BJ (cell line): ENCODE measurements at regions not wholly inside any gene's neighbourhood (a gene's known extent, or its start where the extent isn't known, plus 50 kb on each side); places are given as distances from the start of the nearest gene placed in this dataset.

Source experiments
- CTCF ChIA-PET: fragments of 350-600 bp; formaldehyde crosslinking; extraction: SDS; loops from one replicate; lab custom pipeline; 2021; ENCODE audit warnings: antibody characterized with exemption, inconsistent platforms; lab: Yijun Ruan, JAX
- POLR2A ChIA-PET: fragments of 300-600 bp; sonication (Branson Sonifier 250); formaldehyde crosslinking; extraction: SDS; loops from one replicate; lab custom pipeline; 2021; ENCODE audit warnings: antibody characterized with exemption; lab: Charles Lee
- DNase-seq: peaks from one replicate; pipeline ENCODE4 v3.0.0-alpha.2; 2011; ENCODE audit warnings: low read depth
- H3K27me3 ChIP-seq: 2 replicates; pipeline ENCODE4 v1.6.0; 2011; ENCODE audit warnings: low read length; ENCODE audit not compliant: control insufficient read depth, insufficient read depth
- H3K36me3 ChIP-seq: 2 replicates; pipeline ENCODE4 v1.5.1; 2011; ENCODE audit warnings: low read length; ENCODE audit not compliant: control insufficient read depth, insufficient read depth
- H3K4me3 ChIP-seq: 2 replicates; pipeline ENCODE4 v1.5.1; 2011; ENCODE audit warnings: low read depth, mild to moderate bottlenecking, control low read depth, low read length
- TF ChIP-seq, protein P1 (sequence below): IDR thresholded peaks from 2 replicates; pipeline ENCODE4 v1.5.1; 2011; ENCODE audit warnings: low read depth, mild to moderate bottlenecking, control low read depth, inconsistent platforms, low read length, moderate library complexity; ENCODE audit not compliant: insufficient read depth

- no peaks in the 10 kb centered on the region for H3K36me3 ChIP-seq
- no peak overlapping the region for H3K4me3 ChIP-seq
- DNase-seq: no peak
- TF ChIP-seq, protein P1, sequence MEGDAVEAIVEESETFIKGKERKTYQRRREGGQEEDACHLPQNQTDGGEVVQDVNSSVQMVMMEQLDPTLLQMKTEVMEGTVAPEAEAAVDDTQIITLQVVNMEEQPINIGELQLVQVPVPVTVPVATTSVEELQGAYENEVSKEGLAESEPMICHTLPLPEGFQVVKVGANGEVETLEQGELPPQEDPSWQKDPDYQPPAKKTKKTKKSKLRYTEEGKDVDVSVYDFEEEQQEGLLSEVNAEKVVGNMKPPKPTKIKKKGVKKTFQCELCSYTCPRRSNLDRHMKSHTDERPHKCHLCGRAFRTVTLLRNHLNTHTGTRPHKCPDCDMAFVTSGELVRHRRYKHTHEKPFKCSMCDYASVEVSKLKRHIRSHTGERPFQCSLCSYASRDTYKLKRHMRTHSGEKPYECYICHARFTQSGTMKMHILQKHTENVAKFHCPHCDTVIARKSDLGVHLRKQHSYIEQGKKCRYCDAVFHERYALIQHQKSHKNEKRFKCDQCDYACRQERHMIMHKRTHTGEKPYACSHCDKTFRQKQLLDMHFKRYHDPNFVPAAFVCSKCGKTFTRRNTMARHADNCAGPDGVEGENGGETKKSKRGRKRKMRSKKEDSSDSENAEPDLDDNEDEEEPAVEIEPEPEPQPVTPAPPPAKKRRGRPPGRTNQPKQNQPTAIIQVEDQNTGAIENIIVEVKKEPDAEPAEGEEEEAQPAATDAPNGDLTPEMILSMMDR: no peak
- H3K27me3 ChIP-seq: no peaks in the 10 kb centered on the region
- ChIA-PET POLR2A (no interaction called here), CTCF (no interaction called here)
Observed at GRCh38 chr5:164071671-164072070, 566.3 kb downstream of the MAT2B start.

DNA sequence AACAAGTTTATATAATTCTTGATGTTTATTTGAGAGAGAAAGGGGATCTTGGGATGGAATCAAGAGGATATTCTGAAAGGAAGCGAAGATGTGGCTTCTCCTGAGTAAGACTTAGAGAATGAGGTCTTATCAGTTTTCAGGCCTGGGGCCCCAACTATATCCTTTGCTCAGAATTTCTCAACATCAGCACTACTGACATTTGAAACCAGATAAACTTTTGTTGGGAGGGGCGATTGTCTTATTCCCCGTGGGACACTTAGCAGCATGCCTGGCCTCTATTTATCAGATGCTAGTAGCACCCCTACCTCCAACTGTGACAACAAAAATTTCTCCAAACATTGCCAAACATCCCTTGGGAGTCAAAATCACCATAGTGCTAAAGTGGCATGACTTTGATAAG lies 567.7 kb downstream of the MAT2B start:
- no peaks in the 10 kb centered on the region for H3K27me3 ChIP-seq
- CTCF ChIA-PET: no interaction called here
- no peak for DNase-seq
- H3K4me3 ChIP-seq: no peak overlapping the region
- H3K36me3 ChIP-seq: no peaks in the 10 kb centered on the region
- TF ChIP-seq, protein P1: no peak
- POLR2A ChIA-PET: no interaction called here

- Histone ChIP-seq H3K36me3 (no peaks in the 10 kb centered on the region), H3K4me3 (no peak overlapping the region), H3K27me3 (no peaks in the 10 kb centered on the region)
- CTCF ChIA-PET: no interaction called here
- no peak for DNase-seq
- TF ChIP-seq, protein P1: no peak
- POLR2A ChIA-PET: no interaction called here
Observed at GRCh38 chr5:164076556-164076955, 571.1 kb downstream of the MAT2B start.

GRCh38 chr5:164090358-164090757 lies 584.9 kb downstream of the MAT2B start:
- no peaks in the 10 kb centered on the region for H3K36me3 ChIP-seq
- no peak overlapping the region for H3K4me3 ChIP-seq
- POLR2A ChIA-PET: no interaction called here
- no peak for DNase-seq
- no peaks in the 10 kb centered on the region for H3K27me3 ChIP-seq
- TF ChIP-seq, protein P1: no peak
- CTCF ChIA-PET: no interaction called here

GRCh38 chr5:164091836-164092235 lies 586.4 kb downstream of the MAT2B start:
- Histone ChIP-seq H3K4me3 (no peak overlapping the region), H3K27me3 (no peaks in the 10 kb centered on the region), H3K36me3 (no peaks in the 10 kb centered on the region)
- CTCF ChIA-PET: no interaction called here
- POLR2A ChIA-PET: no interaction called here
- no peak for DNase-seq
- TF ChIP-seq, protein P1: no peak
